ENCODE measurements at regions not wholly inside any gene's neighbourhood (a gene's known extent, or its start where the extent isn't known, plus 50 kb on each side); places are given as distances from the start of the nearest gene placed in this dataset.

DNA sequence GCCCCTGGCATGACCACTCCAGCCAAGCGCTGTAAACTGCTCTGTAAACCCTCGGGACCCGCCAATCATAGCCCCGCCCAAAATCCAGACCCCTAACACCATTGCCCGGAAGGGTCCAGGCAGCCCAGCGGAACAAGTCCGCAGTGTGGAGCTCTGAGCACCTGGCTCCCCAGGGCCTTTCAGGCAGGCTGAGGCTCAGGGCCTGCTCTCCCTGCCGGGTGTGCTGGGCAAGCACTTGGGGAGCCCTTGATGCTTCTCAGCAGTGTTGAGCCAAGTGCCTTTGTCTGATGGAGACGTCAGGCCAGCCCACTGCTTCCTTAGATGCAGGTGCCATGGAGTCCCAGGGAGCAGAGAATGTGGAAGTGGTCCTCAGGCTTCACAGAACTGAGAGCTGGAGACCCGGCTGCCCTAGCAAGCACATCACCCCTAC, 106.2 kb downstream of the TLE3 start:
- in situ Hi-C loops (cut with MboI; ENCODE audit: low pct_unique_long_range_greater_than_20kb in 2 of 9, low sequenced_read_pairs in 9 of 9, unreplicated experiment in 9 of 9), result no loop called here
- peak in 5 of 8 experiments; percentile 49 to 59 (median 52) for ATAC-seq (replicated peaks in 6 of 8)
- Histone ChIP-seq H3K4me3 (no peak overlapping the region), H3K4me1 (replicated peaks in 1 of 2) (peaks cover 56 to 59% of the 10 kb centered on the region in 2 donors), H3K27ac (peak overlapping the region; percentile 58 to 68)
- WGBS, 10 experiments, result 30 to 100% (median 69%) methylated on average over 1 to 2 of the region's 10 CpGs; no CpG with 5 or more reads in 5 of the 10 experiments

DNA sequence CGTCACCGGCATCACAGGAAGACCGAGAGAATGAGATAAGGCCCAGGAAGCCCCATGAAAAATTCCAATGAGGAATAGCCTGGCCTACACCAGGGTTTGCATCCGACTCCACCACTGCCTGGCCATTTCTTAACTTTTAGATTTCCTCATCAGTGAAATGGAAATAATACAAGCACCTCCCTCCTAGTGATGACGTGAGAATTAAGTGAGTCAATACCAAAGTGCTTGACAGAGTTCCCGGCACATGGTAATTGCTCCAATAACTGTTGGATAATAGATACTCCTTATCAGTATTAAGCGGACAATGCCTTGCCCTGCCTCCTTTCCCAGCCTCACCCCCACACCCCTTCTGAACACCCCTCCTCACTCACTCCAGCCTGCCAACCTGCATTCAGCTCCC, 105.4 kb downstream of the TLE3 start:
- in situ Hi-C loops (cut with MboI; ENCODE audit: low pct_unique_long_range_greater_than_20kb in 2 of 9, low sequenced_read_pairs in 9 of 9, unreplicated experiment in 9 of 9), result no loop called here
- WGBS, 10 experiments, result 20 to 100% (median 83%) methylated on average over 1 to 3 of the region's 7 CpGs; no CpG with 5 or more reads in 5 of the 10 experiments
- ATAC-seq (replicated peaks in 6 of 8), result peak in 1 of 8 experiments; percentile 42

DNA sequence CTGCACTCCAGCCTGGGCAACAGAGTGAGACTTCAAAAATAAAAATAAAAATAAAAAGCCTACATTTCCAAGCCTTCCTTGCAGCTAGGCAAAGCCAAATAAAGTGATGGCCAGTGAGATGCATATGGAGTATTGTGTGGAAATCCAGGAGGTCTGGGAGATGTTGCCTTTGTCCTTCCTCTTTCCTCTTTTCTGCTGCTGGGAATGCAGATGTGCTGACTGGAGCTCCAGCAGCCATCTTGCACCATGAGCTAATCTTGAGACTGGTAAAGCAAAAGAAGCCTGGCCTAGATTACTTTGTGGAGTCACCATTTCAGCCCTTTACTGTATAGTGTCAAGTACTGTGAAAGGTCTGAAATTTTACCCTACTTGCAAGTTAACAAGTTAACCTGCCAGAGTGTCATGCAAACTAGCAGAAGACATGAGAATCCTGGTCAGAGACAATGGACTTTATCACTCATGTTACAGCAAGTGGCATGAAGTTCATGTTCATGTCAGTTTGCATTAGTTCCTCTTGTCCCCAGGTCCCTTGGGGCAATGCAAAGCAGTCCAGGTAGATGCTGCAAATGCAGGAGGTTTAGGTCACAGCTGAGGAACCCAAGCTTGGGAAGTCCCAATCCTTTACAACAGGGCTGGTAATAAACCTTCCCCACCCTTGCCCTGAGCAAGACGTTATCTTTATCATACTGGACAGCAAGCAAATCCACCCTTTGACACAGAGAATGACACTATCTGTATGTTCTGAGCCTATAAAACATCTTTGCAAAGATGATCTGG, 103.1 kb downstream of the TLE3 start:
- in situ Hi-C loops (cut with MboI; ENCODE audit: low pct_unique_long_range_greater_than_20kb in 2 of 9, low sequenced_read_pairs in 9 of 9, unreplicated experiment in 9 of 9), result no loop called here
- ATAC-seq (replicated peaks in 6 of 8), result no peak
- WGBS, 10 experiments, result 0 to 100% (median 66%) methylated on average over 1 of the region's 1 CpG; no CpG with 5 or more reads in 4 of the 10 experiments
- peaks cover 40 to 44% of the 10 kb centered on the region in 2 donors for H3K4me1 ChIP-seq (replicated peaks in 1 of 2)
- H3K27ac ChIP-seq, result no peak overlapping the region
- no peak overlapping the region for H3K4me3 ChIP-seq

More for the DNA sequence above, 105.4 kb downstream of the TLE3 start:
- no peak overlapping the region for H3K27ac ChIP-seq
- no peak overlapping the region for H3K4me3 ChIP-seq
- H3K4me1 ChIP-seq (replicated peaks in 1 of 2), result peaks cover 56 to 58% of the 10 kb centered on the region in 2 donors

DNA sequence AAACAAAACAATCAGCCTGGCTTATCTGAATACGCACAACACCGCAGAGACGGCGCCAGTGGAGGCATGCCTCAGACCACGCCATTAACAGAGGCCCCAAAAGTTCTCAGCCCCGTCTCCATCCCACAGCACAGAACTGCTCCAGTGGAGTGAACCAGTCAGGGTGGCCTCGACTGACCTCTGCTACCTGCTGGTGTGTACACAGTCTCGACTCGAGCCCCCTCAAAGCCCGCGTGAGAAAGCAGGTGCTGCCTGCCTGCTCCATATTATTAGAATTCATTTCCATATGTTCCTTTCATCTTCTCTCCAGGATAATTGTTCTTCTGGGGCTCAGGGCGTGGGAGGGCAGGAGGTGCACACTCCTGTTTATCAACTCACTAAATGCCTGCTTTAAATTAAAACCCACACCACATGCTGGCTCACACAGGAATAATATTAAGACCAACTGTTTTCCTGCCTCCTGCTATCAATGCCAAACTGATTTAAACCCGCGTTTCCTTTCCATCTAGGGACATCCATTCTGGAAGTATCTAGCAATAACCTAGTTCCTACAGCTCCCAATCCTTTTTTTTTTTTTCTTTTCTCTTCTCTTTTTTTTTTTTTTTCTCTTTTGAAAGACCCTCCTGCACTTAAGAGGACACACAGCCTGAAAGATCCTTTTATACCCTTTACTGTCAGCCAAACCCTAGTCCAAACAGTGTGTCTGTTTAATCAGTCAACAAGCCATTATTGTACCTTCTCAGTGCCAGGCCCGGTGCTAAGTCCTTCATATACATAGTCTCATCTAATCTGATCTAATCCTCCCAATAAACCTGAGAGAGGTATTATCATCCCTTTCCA, 101.2 kb downstream of the TLE3 start:
- ATAC-seq (replicated peaks in 6 of 8), result peak in 5 of 8 experiments; percentile 27 to 51 (median 36)
- WGBS, 10 experiments, result 34 to 84% (median 69%) methylated on average over 3 to 11 of the region's 15 CpGs
- in situ Hi-C loops (cut with MboI; ENCODE audit: low pct_unique_long_range_greater_than_20kb in 2 of 9, low sequenced_read_pairs in 9 of 9, unreplicated experiment in 9 of 9), result no loop called here
- Histone ChIP-seq H3K4me3 (no peak overlapping the region), H3K27ac (no peak overlapping the region), H3K4me1 (replicated peaks in 1 of 2) (peaks cover 23 to 29% of the 10 kb centered on the region in 2 donors)

DNA sequence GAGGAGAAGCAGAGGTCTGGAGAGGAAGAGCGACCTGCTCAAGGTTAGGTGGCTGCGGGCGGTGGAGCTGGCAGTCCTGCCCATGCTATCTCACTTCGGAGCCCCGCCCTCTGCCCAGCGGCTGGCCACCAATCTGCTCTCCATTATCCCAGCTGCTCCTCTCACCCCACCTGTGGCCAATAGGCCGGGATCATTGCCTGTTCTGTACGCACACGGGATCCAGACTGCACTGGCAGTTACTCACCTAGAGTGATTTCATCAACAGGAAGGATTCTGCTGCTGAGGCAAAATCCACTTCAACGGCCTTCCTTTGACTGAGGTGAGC, 100.6 kb downstream of the TLE3 start:
- ATAC-seq (replicated peaks in 6 of 8), result peak in 5 of 8 experiments; percentile 47 to 70 (median 56)
- in situ Hi-C loops (cut with MboI; ENCODE audit: low pct_unique_long_range_greater_than_20kb in 2 of 9, low sequenced_read_pairs in 9 of 9, unreplicated experiment in 9 of 9), result no loop called here
- 55 to 94% (median 60%) methylated on average over 1 to 8 of the region's 10 CpGs; no CpG with 5 or more reads in 3 of the 10 experiments for WGBS, 10 experiments
- no peak overlapping the region for H3K27ac ChIP-seq
- H3K4me1 ChIP-seq (replicated peaks in 1 of 2), result peaks cover 17 to 24% of the 10 kb centered on the region in 2 donors
- H3K4me3 ChIP-seq, result no peak overlapping the region
